HPDE6-E6E7 (cell line): ENCODE measurements at regions not wholly inside any gene's neighbourhood (a gene's known extent, or its start where the extent isn't known, plus 50 kb on each side); places are given as distances from the start of the nearest gene placed in this dataset.

Source experiments
- DNase-seq: peaks from one replicate; pipeline ENCODE4 v3.0.0; 2011; ENCODE audit warnings: missing footprints; ENCODE audit errors: extremely low spot score

DNA sequence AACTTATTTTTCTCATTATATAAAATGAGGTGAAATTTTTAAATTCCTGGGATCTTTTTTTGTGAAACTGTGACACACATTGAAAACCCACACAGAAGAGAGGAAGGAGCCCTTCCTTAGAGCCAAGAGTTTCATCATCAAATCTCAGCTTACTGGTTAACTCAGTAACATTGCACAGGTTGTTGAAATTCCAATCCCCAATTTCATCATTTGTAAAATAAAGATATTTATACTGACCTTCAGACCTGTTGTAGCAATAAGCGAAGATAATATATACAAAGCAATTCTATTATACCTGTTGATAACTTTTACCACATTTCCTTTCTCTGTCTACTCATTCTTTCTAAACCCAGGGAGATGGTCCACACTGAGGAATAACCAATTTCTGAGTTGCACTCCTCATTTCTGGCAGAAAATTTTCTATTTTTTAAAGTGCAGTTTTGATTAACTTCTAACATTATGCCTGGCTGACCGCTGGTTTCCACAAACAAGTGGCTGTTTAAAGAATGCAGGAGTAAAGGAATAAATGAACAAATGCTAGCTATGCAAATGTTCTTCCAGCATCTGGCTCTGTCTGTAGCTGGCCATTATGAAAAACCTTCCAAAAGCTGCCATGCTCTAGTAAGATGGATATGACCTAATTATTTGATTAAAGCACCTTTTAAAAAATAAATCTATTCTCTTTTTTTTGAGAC, 105.7 kb upstream of the LINC00305 start:
- no peak for DNase-seq

DNA sequence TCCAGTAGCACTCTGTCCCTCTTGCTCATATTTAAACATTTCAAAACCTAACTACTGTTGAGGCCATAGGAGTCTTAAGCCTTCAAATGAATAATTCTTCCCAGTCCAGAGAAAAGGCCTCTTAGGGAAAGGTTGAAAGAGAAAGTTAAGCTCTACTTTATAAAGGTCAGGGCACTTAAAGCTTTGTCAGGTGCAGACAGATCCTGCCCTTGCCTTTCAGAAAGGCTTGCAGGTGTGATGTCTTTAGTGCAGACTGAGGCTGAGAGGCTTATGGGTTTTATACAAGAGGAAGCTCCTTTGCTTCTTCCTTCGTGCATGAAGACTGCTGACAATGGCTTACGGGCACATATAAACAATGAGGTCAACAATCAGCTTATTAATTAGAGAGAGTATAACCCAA, 105.0 kb upstream of the LINC00305 start:
- DNase-seq = no peak

GRCh38 chr18:64253222-64253621, 104.3 kb upstream of the LINC00305 start:
- no peak for DNase-seq

- no peak for DNase-seq
Observed at GRCh38 chr18:64248836-64249235, 99.9 kb upstream of the LINC00305 start.

DNA sequence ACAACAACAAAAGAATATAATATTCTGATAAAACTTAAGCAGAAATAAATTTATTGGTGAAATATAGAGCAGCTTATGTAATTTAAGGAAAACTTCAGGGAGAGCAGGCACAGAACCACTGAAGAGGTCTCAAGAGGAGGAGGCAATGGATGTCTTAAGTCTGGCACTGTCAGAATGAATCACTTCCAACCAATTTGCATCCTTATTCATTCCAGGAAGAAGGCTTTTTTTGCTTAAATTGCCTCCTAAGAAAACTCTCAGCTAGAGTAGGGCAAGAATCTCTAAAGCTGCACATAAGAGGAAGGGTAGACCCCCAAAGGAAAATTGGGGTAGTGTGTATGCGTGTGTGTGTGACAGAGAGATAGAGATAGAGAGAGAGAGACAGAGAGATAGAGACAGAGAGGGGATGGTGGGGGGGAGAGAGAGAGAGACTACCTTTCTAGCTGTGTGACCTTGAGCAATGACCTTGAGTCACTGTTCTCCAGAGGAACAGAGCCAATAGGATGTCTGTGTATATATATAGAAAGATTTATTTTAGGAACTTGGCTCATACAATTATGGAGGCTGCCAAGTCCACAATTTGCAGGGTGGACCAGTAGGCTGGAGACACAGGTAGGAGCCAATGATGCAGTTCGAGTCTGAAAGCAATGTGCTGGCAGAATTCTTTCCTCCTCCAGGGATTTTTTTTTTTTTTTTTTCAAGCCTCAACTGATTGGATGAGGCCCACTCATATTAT, 96.4 kb upstream of the LINC00305 start:
- DNase-seq = no peak

DNA sequence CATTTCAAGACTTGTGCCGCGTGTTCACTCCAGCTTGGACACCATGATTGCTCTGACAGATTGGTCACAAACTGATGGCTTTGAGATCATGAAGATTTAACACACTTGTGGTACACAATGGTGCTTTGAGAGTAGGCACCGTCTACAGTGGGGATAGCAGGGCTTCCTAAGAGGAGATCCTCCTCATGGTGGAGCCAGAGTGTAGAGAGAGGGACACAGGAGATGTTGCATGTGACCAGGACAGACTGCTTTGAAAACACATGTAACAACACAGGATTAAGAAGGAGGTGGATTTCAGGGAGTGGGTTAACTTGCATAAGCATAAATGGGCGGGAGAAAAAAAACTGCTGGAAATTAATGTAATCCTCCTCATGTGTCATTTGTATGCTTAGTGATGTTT, 95.7 kb upstream of the LINC00305 start:
- no peak for DNase-seq

DNA sequence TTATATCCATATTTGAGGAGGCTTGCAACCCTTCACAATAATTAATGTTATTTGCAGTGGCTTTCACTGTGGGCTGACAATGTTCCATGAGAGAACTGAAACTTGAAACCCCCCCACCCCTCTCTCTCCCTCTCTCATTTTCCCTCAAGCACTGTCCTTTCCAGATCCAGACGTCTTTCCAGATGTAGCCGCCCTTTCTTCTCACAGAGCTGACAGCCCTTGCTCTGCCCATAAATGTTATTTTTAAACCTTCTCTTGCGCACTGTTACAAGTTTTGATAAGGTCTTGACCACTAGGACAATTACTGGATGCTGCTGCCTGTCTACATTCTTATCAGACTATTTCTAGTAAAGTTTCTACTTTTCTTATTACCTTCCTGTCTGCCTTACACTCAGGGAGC, 91.4 kb upstream of the LINC00305 start:
- no peak for DNase-seq

GRCh38 chr18:64238076-64238475, 89.2 kb upstream of the LINC00305 start:
- no peak for DNase-seq

DNA sequence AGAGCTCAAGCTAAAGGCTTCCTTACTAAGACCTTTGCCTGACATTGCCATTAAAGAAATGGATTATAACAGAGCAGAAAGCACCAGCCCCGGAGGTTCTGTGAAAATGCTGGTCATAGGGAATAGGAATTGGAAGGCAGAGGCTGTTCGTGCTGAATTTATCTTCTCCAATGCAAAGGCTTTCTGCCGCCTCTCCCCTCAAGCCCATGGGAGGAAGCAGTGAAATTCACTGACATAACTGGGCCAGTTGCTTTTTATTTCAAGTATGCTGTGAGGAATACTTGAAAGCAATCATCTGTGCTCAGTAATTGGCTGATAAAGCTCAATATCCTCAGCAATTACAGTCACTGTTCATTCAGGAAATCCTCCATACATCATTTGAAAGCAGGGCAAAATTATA, 85.4 kb upstream of the LINC00305 start:
- DNase-seq = no peak

DNA sequence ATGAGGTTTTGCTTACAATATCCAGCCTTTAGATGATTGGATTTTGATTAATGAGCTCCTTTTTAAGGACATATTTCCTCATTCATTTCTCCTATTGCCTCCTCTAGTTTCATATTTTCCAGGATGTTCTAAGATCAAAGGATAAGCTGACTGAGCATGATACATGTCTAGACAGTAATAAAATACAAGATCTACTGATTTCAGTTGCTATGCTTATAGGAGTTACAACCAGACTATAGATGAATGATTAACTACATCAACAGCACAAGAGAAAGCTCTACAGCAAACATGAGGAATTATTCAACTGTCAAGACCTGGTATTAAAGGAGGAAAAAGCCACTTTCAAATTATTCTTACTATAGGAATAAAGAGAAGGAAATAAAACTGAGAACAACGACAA, 85.0 kb upstream of the LINC00305 start:
- DNase-seq = no peak

DNA sequence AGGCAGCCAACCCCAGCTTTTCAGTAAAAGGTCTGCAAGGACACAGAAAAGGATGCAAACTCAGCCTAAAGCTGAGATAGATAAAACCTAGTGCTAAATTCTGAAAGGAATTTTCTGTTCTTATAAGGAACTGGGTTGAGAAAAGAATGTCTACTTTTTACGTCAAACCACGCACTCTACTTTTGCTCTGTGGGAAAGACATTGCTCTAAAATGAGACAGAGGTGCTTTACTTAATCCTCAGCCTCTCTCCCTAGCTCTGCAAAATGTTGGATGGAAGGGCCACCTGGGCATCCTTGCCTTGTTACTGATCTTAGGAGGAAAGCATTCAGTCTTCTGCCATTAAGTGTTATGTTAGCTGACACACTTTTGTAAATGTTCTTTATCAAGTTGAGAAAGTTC, 72.1 kb upstream of the LINC00305 start:
- DNase-seq = no peak

DNA sequence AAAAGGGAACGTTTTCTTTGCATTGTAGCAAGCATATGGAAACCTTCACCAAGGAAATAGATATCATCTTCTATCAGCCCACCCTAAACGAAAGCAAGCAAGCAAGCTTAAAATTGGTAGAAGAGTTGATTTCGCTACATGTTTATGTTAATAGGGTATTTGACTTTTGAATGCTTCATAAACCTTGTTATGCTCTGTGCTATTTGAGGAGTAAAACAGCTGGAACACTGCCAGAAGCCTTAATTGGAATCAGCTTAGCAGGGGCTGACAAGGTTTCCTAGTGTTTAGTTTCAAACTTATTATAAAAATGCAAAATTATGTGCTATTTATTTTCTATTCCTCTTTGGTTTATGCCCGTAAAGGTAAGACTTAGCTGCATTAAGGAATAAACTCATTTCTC, 70.6 kb upstream of the LINC00305 start:
- no peak for DNase-seq

DNA sequence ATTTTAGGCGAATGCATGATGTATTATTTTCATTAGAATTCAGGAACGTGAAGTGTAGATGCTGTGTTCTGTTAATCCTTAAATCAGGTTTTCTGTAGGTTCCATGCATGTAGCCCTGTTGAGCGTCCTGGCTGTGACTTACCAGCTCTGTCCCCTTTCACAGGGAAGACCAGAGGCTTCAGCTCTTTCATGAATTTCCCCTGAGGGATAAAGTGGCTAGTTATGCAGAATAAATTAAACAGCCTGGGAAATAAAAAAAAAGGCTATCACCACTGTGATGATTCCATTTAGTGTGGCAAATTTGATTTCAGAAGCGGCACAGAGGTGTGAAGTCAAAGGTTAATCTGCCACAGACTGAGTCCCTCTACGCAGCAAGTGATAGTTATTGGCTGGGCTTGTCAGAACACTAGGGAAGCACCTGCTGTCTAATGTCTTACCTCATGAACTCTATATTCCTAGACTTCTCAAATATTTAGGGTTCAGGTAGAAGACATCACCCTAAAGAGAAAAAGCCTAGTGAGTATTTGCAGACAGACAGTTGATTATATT, 61.6 kb upstream of the LINC00305 start:
- DNase-seq = no peak

DNA sequence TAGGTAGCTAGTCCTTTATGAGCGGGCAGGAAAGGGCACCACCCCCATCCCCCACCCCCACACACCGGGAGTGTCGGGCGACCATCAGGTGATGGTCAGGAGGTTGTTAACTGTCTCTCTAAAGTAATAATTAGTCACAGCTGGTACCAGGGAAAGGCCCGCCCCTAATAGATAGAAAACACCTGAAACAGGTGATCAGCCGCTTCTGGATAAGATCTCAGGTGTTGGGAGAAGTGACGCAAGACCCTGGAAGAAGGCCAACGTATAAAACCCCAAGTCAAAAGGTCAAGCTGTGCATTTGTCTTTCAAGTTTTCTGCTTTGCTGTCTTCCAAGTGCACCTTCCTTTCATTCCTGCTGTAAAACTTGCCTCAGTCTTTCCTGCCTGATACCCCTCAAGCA, 59.6 kb upstream of the LINC00305 start:
- DNase-seq = no peak

- DNase-seq = no peak
Observed at GRCh38 chr18:64207820-64208219, 58.9 kb upstream of the LINC00305 start.

DNA sequence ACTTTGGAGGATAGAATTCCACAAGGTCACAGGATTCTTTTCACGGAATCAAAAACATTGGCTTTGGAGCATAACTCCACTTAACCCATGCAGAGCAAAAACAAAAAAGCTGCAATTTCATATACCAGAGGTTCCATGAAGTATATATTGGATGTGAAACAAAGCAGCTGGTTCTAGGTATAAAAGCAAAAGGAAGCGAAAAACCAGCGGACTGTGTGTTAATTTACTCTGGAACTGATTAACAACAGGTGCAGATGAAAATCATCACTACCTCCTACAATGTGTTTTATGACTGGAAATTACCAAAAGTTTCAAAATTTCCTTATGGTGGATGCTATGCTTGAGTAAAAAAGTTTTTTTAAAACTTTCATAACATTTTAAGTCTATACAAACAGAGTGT, 54.4 kb upstream of the LINC00305 start:
- no peak for DNase-seq

GRCh38 chr18:64202863-64203262, 54.0 kb upstream of the LINC00305 start:
- no peak for DNase-seq

DNA sequence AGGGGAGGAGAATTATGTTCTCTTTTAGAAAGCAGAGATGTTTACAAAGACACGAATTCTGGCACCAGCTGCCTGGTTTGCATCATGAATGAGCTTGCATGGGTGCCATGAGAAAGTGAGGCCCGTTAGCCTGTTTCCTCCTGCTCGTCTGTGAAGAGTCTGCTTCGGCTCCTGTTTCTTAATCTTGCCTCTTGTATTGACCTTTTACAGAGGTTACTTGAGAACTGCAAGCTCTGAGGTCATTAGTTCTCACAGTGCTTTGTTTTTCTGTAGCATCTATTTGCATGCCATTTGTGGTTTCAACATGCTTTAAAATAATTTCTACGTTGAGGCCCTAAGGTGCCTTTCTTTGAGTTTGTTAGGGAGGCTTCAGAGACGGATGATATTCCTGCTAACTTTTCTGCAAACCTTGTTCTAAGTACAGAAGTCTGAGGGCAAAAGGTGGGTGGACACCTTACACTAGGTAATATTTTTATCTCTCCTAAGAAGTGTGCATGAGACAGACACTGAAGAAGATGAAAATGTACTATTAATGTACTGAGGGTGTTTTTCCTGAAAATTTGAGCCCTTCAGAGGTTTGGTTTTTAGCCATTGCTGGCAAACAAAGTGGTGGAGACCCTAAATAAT, 53.4 kb upstream of the LINC00305 start:
- no peak for DNase-seq

GRCh38 chr18:64201781-64202180, 52.9 kb upstream of the LINC00305 start:
- no peak for DNase-seq

GRCh38 chr18:64199581-64199980, 50.7 kb upstream of the LINC00305 start:
- no peak for DNase-seq
